ENCODE measurements at regions not wholly inside any gene's neighbourhood (a gene's known extent, or its start where the extent isn't known, plus 50 kb on each side); places are given as distances from the start of the nearest gene placed in this dataset.

DNA sequence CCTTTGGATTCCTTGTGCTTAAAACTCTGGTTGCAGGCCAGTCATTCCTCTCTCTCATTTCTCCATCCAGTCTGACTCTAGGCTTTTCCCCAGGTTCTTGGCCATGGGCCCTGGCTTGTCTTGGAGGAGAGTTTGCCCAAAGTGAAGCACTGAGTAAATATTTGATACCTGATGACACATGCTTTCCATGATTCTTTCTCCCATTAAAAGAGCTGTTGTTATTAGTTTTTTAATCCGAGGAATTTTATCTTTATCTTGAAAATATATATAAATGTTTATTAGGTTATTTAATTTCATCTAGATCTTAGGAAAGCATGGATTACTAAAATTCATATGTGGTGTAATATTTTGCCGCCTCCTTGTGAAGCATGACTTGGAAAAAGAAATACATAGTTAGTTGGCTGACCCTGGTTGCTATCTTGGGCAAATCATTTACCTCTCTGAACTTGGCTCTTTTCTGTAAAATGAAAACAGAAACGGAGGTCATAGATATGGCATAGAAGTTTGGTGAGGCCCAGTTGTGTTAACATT lies 650.1 kb downstream of the SLC4A3 start:
- ChIA-PET CTCF (no interaction called here), POLR2A (no interaction called here)
- intact Hi-C loops (cut with micrococcal nuclease): no loop called here
- no peak overlapping the region for H3K4me3 Mint-ChIP-seq
- ATAC-seq (ENCODE audit: low read depth): no peak
- no peak overlapping the region for H3K27ac Mint-ChIP-seq
- no peaks in the 10 kb centered on the region for H3K4me1 Mint-ChIP-seq
- TF ChIP-seq, protein P1, sequence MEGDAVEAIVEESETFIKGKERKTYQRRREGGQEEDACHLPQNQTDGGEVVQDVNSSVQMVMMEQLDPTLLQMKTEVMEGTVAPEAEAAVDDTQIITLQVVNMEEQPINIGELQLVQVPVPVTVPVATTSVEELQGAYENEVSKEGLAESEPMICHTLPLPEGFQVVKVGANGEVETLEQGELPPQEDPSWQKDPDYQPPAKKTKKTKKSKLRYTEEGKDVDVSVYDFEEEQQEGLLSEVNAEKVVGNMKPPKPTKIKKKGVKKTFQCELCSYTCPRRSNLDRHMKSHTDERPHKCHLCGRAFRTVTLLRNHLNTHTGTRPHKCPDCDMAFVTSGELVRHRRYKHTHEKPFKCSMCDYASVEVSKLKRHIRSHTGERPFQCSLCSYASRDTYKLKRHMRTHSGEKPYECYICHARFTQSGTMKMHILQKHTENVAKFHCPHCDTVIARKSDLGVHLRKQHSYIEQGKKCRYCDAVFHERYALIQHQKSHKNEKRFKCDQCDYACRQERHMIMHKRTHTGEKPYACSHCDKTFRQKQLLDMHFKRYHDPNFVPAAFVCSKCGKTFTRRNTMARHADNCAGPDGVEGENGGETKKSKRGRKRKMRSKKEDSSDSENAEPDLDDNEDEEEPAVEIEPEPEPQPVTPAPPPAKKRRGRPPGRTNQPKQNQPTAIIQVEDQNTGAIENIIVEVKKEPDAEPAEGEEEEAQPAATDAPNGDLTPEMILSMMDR (IDR thresholded peaks at IDR 0.05): no peak
- H3K36me3 Mint-ChIP-seq (ENCODE audit: low read depth): no peaks in the 10 kb centered on the region
- peaks cover 2% of the 10 kb centered on the region for H3K27me3 Mint-ChIP-seq
- no peaks in the 10 kb centered on the region for H3K9me3 Mint-ChIP-seq
- DNase-seq: no peak

DNA sequence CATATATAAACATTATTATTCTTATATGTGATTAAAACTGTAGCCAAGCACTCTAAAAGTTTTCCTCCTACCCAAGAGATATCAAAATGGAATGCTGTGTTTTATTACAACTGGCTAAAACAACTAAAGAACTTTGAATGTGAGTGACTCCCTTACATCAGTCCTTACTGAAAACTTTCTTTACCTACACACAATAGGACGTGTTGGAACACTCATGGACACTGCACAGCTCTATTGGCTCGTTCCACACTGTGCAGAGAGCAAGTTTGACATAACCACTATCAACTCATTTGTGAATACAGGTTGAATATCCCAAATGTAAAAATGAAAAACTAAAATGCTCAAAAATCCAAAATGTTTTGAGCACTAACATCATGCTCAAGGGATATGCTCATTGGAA lies 650.6 kb downstream of the SLC4A3 start:
- ChIA-PET POLR2A (no interaction called here), CTCF (no interaction called here)
- no peak for DNase-seq
- Mint-ChIP-seq H3K4me1 (no peaks in the 10 kb centered on the region), H3K36me3 (ENCODE audit: low read depth) (no peaks in the 10 kb centered on the region), H3K9me3 (no peaks in the 10 kb centered on the region), H3K27me3 (peaks cover 2% of the 10 kb centered on the region), H3K4me3 (no peak overlapping the region), H3K27ac (no peak overlapping the region)
- TF ChIP-seq, protein P1 (IDR thresholded peaks at IDR 0.05): no peak
- intact Hi-C loops (cut with micrococcal nuclease): no loop called here
- ATAC-seq (ENCODE audit: low read depth): no peak

DNA sequence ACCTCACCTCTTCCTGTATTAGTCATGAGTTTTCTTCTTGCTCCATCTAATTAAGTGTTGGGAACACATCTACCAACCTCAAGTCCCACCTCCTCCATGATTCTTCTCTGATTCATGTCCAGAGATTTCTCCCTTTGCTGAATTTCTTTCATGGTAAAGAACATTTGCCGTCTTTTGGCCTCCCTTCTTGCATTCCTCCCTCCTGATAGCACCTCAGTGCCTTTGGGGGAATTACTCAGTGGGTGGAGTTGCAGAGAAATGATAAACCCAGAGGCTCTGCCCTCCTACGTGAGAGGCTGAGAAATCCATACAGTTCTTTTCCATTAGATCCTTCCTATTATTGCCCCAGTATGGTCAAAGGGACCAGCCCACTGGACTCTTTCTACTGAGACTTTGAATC lies 651.9 kb downstream of the SLC4A3 start:
- Mint-ChIP-seq H3K4me1 (no peaks in the 10 kb centered on the region), H3K9me3 (no peaks in the 10 kb centered on the region), H3K27ac (no peak overlapping the region), H3K4me3 (no peak overlapping the region), H3K27me3 (peaks cover 2% of the 10 kb centered on the region), H3K36me3 (ENCODE audit: low read depth) (no peaks in the 10 kb centered on the region)
- TF ChIP-seq, protein P1 (IDR thresholded peaks at IDR 0.05): no peak
- CTCF ChIA-PET: no interaction called here
- DNase-seq: no peak
- intact Hi-C loops (cut with micrococcal nuclease): no loop called here
- POLR2A ChIA-PET: no interaction called here
- ATAC-seq (ENCODE audit: low read depth): no peak

DNA sequence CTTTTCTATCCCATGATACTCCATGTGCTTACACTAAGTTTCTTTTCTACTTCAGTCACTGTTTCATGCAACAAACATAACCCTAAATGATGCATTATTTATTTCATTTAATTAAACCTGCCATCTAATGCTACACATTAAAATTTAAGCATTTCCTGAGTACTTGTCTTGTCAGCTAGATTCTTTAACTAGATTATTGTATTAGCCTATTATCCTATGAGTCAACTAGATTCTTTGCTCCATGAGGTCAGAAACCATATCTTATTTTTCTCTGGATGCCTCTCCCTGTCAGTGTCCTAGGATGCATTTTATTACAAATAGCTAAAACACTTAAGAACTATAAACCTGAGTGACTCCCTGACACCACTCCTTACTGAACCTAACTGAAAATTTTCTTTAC lies 652.4 kb downstream of the SLC4A3 start:
- Mint-ChIP-seq H3K27ac (no peak overlapping the region), H3K36me3 (ENCODE audit: low read depth) (no peaks in the 10 kb centered on the region), H3K9me3 (no peaks in the 10 kb centered on the region), H3K27me3 (peaks cover 2% of the 10 kb centered on the region), H3K4me3 (no peak overlapping the region), H3K4me1 (no peaks in the 10 kb centered on the region)
- DNase-seq (no peak), ATAC-seq (ENCODE audit: low read depth) (no peak)
- ChIA-PET CTCF (no interaction called here), POLR2A (no interaction called here)
- intact Hi-C loops (cut with micrococcal nuclease): no loop called here
- TF ChIP-seq, protein P1 (IDR thresholded peaks at IDR 0.05): no peak

DNA sequence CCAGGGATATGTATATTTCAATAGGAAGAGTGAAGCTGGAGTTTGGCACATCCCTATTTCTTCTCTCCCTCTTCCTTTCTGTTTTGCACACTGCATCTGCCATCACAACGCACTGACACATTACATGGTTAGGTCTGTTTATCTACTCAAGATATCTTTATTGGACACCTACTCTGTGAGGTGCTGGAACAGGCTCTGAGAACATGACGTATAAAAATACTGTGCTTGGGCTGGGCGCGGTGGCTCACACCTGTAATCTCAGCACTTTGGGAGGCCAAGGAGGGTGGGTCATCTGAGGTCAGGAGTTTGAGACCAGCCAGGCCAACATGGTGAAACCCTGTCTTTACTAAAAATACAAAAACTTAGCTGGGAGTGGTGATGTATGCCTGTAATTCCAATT lies 653.3 kb downstream of the SLC4A3 start:
- Mint-ChIP-seq H3K4me1 (no peaks in the 10 kb centered on the region), H3K4me3 (no peak overlapping the region), H3K27ac (no peak overlapping the region), H3K9me3 (no peaks in the 10 kb centered on the region), H3K27me3 (peaks cover 2% of the 10 kb centered on the region), H3K36me3 (ENCODE audit: low read depth) (no peaks in the 10 kb centered on the region)
- ChIA-PET CTCF (no interaction called here), POLR2A (no interaction called here)
- DNase-seq (no peak), ATAC-seq (ENCODE audit: low read depth) (no peak)
- TF ChIP-seq, protein P1 (IDR thresholded peaks at IDR 0.05): no peak
- intact Hi-C loops (cut with micrococcal nuclease): no loop called here
